HEK293T (cell line): ENCODE measurements at regions not wholly inside any gene's neighbourhood (a gene's known extent, or its start where the extent isn't known, plus 50 kb on each side); places are given as distances from the start of the nearest gene placed in this dataset.

Experiments used
- ARNT ChIP-seq: fragments of 450-650 bp; IDR thresholded peaks from 2 replicates; pipeline ENCODE4 v1.6.1; 2017; ENCODE audit warnings: mild to moderate bottlenecking
- SP1 ChIP-seq: fragments of 450-650 bp; IDR thresholded peaks from 2 replicates; pipeline ENCODE4 v1.6.1; 2017
- SUZ12 ChIP-seq: fragments of 450-650 bp; IDR thresholded peaks from 2 replicates; pipeline ENCODE4 v1.6.1; 2016; ENCODE audit warnings: mild to moderate bottlenecking

DNA sequence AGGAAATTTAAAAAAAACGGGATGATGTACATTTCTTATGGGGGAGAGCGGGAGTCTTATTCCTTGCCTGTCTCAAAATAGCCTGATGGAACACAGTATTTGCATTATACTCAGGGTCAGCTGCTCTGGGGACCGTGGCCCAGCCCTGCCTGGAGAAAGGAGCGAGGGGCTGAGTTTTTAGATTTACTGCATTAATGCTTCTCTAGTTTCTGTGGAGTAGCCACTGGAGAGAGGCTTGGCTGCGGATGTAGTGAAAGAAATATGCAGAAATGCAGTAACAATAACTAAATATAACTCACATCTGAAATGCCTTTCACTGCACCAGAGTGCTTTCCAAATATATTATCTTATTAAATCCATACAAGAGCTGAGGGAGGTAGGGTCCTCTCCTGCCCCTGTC, 87.6 kb upstream of the MAP1LC3B2 start:
- TF ChIP-seq SUZ12 (no peak), SP1 (no peak), ARNT (no peak)
